ENCODE measurements at regions not wholly inside any gene's neighbourhood (a gene's known extent, or its start where the extent isn't known, plus 50 kb on each side); places are given as distances from the start of the nearest gene placed in this dataset.
"Not testable (repeated sequence)": the region's sequence is repeated elsewhere in the genome, so short reads cannot be mapped to it uniquely, and the experiment has no call there.

- DNase-seq (ENCODE audit: low spot score) = no peak
Measured at GRCh38 chr6:50899306-50899870, 80.7 kb downstream of the TFAP2B start.

GRCh38 chr6:50902260-50902659 lies 83.6 kb downstream of the TFAP2B start:
- no peak for DNase-seq (ENCODE audit: low spot score)

- DNase-seq (ENCODE audit: low spot score) = no peak
Measured at GRCh38 chr6:50905297-50905696, 86.6 kb downstream of the TFAP2B start.

GRCh38 chr6:50907565-50907964 lies 88.9 kb downstream of the TFAP2B start:
- DNase-seq (ENCODE audit: low spot score) = no peak

- DNase-seq (ENCODE audit: low spot score) = no peak
Measured at GRCh38 chr6:50913105-50913770, 94.6 kb downstream of the TFAP2B start.

GRCh38 chr6:50921378-50921777 lies 102.7 kb downstream of the TFAP2B start:
- DNase-seq (ENCODE audit: low spot score) = not testable (repeated sequence)

GRCh38 chr6:50921968-50922367 lies 103.3 kb downstream of the TFAP2B start:
- DNase-seq (ENCODE audit: low spot score) = no peak

GRCh38 chr6:50922579-50923525 lies 104.2 kb downstream of the TFAP2B start:
- DNase-seq (ENCODE audit: low spot score) = no peak

GRCh38 chr6:50924758-50925157 lies 106.1 kb downstream of the TFAP2B start:
- no peak for DNase-seq (ENCODE audit: low spot score)

- DNase-seq (ENCODE audit: low spot score) = no peak
Measured at GRCh38 chr6:50925548-50925947, 106.9 kb downstream of the TFAP2B start.

GRCh38 chr6:50925981-50926380 lies 107.3 kb downstream of the TFAP2B start:
- no peak for DNase-seq (ENCODE audit: low spot score)

- no peak for DNase-seq (ENCODE audit: low spot score)
Measured at GRCh38 chr6:50927800-50928199, 109.1 kb downstream of the TFAP2B start.

- no peak for DNase-seq (ENCODE audit: low spot score)
Measured at GRCh38 chr6:50929323-50929722, 110.7 kb downstream of the TFAP2B start.

- DNase-seq (ENCODE audit: low spot score) = no peak
Measured at GRCh38 chr6:50935442-50935841, 116.8 kb downstream of the TFAP2B start.

- DNase-seq (ENCODE audit: low spot score) = no peak
Measured at GRCh38 chr6:50936277-50936681, 117.6 kb downstream of the TFAP2B start.

- DNase-seq (ENCODE audit: low spot score) = no peak
Measured at GRCh38 chr6:50939931-50940330, 121.3 kb downstream of the TFAP2B start.

- no peak for DNase-seq (ENCODE audit: low spot score)
Measured at GRCh38 chr6:50945789-50946188, 127.1 kb downstream of the TFAP2B start.

GRCh38 chr6:50952092-50952907 lies 133.6 kb downstream of the TFAP2B start:
- no peak for DNase-seq (ENCODE audit: low spot score)

GRCh38 chr6:50956014-50956413 lies 137.3 kb downstream of the TFAP2B start:
- DNase-seq (ENCODE audit: low spot score) = no peak

GRCh38 chr6:50958148-50958697 lies 139.6 kb downstream of the TFAP2B start:
- no peak for DNase-seq (ENCODE audit: low spot score)

- no peak for DNase-seq (ENCODE audit: low spot score)
Measured at GRCh38 chr6:50959081-50959641, 140.5 kb downstream of the TFAP2B start.

Measured in SK-N-DZ (cell line).